SK-N-SH treated with all-trans-retinoic acid at 6 μM for 48 hours (cell line): ENCODE measurements at regions not wholly inside any gene's neighbourhood (a gene's known extent, or its start where the extent isn't known, plus 50 kb on each side); places are given as distances from the start of the nearest gene placed in this dataset.

Experiments
- ESRRG ChIP-seq: fragments of 250-450 bp; sonication (Bioruptor Pico); IDR thresholded peaks from 2 replicates; pipeline ENCODE4 v1.6.1; 2021; ENCODE audit warnings: mild to moderate bottlenecking
- PPARA ChIP-seq: fragments of 250-450 bp; sonication (Bioruptor Pico); IDR thresholded peaks from 2 replicates; pipeline ENCODE4 v1.5.0; 2020; ENCODE audit warnings: mild to moderate bottlenecking, borderline replicate concordance
- RARB ChIP-seq: fragments of 250-450 bp; sonication (Bioruptor Pico); IDR thresholded peaks from 2 replicates; pipeline ENCODE4 v1.8.0; 2021; ENCODE audit warnings: mild to moderate bottlenecking, moderate library complexity

DNA sequence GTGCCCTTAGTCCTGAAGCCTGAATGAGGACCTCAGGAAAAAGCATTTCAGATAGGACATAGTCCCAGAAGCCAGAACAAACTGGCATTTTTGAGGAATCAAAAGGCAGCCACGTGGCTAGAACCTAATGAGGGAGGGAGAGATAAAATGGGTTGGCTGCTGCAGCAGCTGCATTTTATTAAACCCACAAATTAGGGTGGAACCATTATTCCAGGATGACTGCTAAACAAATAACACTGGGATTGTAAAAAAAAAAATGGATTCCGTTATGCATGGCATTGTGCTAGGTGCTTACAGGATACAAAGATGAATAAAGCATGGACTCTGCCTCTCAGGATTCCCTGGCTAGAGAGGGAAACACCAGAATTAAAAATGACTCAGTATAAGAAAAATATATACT lies 141.5 kb downstream of the SATB1 start:
- TF ChIP-seq PPARA (no peak), RARB (CRISPR knock-in tag) (no peak), ESRRG (CRISPR knock-in tag) (no peak)
